Skeletal muscle tissue (tissue), 3 donors: ENCODE measurements at regions not wholly inside any gene's neighbourhood (a gene's known extent, or its start where the extent isn't known, plus 50 kb on each side); places are given as distances from the start of the nearest gene placed in this dataset.
"Not testable (repeated sequence)": the region's sequence is repeated elsewhere in the genome, so short reads cannot be mapped to it uniquely, and the experiment has no call there.

Experiments
- H3K27ac ChIP-seq: one replicate; pipeline ENCODE4 v1.7.0; 2013; ENCODE audit warnings: mild to moderate bottlenecking, low read depth, low read length, inconsistent platforms
- H3K27me3 ChIP-seq, 3 donors: one replicate each; pipeline ENCODE4 v1.7.0; 2013; ENCODE audit warnings: low read length in 3 of 3; ENCODE audit not compliant: control insufficient read depth in 3 of 3, insufficient read depth in 3 of 3
- H3K36me3 ChIP-seq, 3 donors: one replicate each; pipeline ENCODE4 v1.7.0; 2013; ENCODE audit warnings: low read length in 3 of 3; ENCODE audit not compliant: control insufficient read depth in 3 of 3, insufficient read depth in 3 of 3
- H3K4me1 ChIP-seq, 3 donors: one replicate each; pipeline ENCODE4 v1.7.0; 2013; ENCODE audit warnings: low read length in 3 of 3, mild to moderate bottlenecking in 3 of 3; ENCODE audit not compliant: control insufficient read depth in 3 of 3, insufficient read depth in 3 of 3
- H3K4me3 ChIP-seq, 3 donors: one replicate each; pipeline ENCODE4 v1.7.0; 2013; ENCODE audit warnings: low read length in 3 of 3
- H3K9ac ChIP-seq, 3 donors: one replicate each; pipeline ENCODE4 v1.7.0; 2013; ENCODE audit warnings: low read length in 3 of 3, mild to moderate bottlenecking in 3 of 3, moderate library complexity in 2 of 3, low read depth in 1 of 3
- H3K9me3 ChIP-seq, 3 donors: one replicate each; pipeline ENCODE4 v1.7.0; 2013; ENCODE audit warnings: low read length in 3 of 3; ENCODE audit not compliant: control insufficient read depth in 3 of 3
- donor health status: Osteomylitis.

- H3K36me3 ChIP-seq, H3K27me3 ChIP-seq, H3K9ac ChIP-seq, H3K9me3 ChIP-seq, H3K4me3 ChIP-seq, H3K4me1 ChIP-seq, H3K27ac ChIP-seq: not testable (repeated sequence)
Observed at GRCh38 chr21:10400622-10401361, 120.6 kb upstream of the TPTE start.

GRCh38 chr21:10402461-10402860, 118.9 kb upstream of the TPTE start:
- H3K4me3 ChIP-seq, H3K36me3 ChIP-seq, H3K9ac ChIP-seq, H3K9me3 ChIP-seq, H3K27me3 ChIP-seq, H3K4me1 ChIP-seq, H3K27ac ChIP-seq: not testable (repeated sequence)

- H3K27me3 ChIP-seq, H3K27ac ChIP-seq, H3K9ac ChIP-seq, H3K4me3 ChIP-seq, H3K4me1 ChIP-seq, H3K9me3 ChIP-seq, H3K36me3 ChIP-seq: not testable (repeated sequence)
Observed at GRCh38 chr21:10405331-10405730, 116.1 kb upstream of the TPTE start.

- H3K9me3 ChIP-seq, H3K27ac ChIP-seq, H3K36me3 ChIP-seq, H3K4me1 ChIP-seq, H3K27me3 ChIP-seq, H3K9ac ChIP-seq, H3K4me3 ChIP-seq: not testable (repeated sequence)
Observed at GRCh38 chr21:10409786-10410185, 111.6 kb upstream of the TPTE start.

- not testable (repeated sequence) for H3K4me3 ChIP-seq, H3K9me3 ChIP-seq, H3K27me3 ChIP-seq, H3K27ac ChIP-seq, H3K4me1 ChIP-seq, H3K9ac ChIP-seq, H3K36me3 ChIP-seq
Observed at GRCh38 chr21:10410354-10410929, 110.9 kb upstream of the TPTE start.

GRCh38 chr21:10411776-10412526, 109.4 kb upstream of the TPTE start:
- not testable (repeated sequence) for H3K4me1 ChIP-seq, H3K9ac ChIP-seq, H3K4me3 ChIP-seq, H3K36me3 ChIP-seq, H3K9me3 ChIP-seq, H3K27ac ChIP-seq, H3K27me3 ChIP-seq

GRCh38 chr21:10412928-10413246, 108.5 kb upstream of the TPTE start:
- not testable (repeated sequence) for H3K27me3 ChIP-seq, H3K9me3 ChIP-seq, H3K4me3 ChIP-seq, H3K27ac ChIP-seq, H3K36me3 ChIP-seq, H3K4me1 ChIP-seq, H3K9ac ChIP-seq

GRCh38 chr21:10413247-10414120, 107.9 kb upstream of the TPTE start:
- not testable (repeated sequence) for H3K9ac ChIP-seq, H3K27ac ChIP-seq, H3K27me3 ChIP-seq, H3K4me1 ChIP-seq, H3K9me3 ChIP-seq, H3K36me3 ChIP-seq, H3K4me3 ChIP-seq

GRCh38 chr21:10414121-10414924, 107.1 kb upstream of the TPTE start:
- H3K9me3 ChIP-seq: peaks cover 9 to 11% (median 10%) of the 10 kb centered on the region in 3 donors
- not testable (repeated sequence) for H3K27me3 ChIP-seq, H3K27ac ChIP-seq, H3K36me3 ChIP-seq, H3K9ac ChIP-seq, H3K4me3 ChIP-seq, H3K4me1 ChIP-seq
